Caco-2 (cell line): ENCODE measurements at regions not wholly inside any gene's neighbourhood (a gene's known extent, or its start where the extent isn't known, plus 50 kb on each side); places are given as distances from the start of the nearest gene placed in this dataset.

ENCODE experiments used
- BruUV-seq: library from RNA; stranded (reverse); fragments of 400-500 nt; replicated peaks from 2 replicates; lab custom pipeline; 2021; lab: Mats Ljungman, UMichigan
- CTCF ChIA-PET: fragments of 300-600 bp; sonication (Branson Sonifier 250); formaldehyde crosslinking; loops from one replicate; lab custom pipeline; 2022; ENCODE audit warnings: antibody characterized with exemption; lab: Charles Lee
- POLR2A ChIA-PET: fragments of 300-600 bp; sonication (Branson Sonifier 250); formaldehyde crosslinking; loops from one replicate; lab custom pipeline; 2022; ENCODE audit warnings: antibody characterized with exemption; lab: Charles Lee
- DNase-seq, 2 experiments: peaks; one replicate each; pipeline versions ENCODE4 v3.0.0 to v3.0.0-alpha.2; 2020 to 2022
- H3K27me3 ChIP-seq: replicated peaks from 2 replicates; pipeline ENCODE4 v1.6.0; 2011; ENCODE audit warnings: low read length; ENCODE audit not compliant: control insufficient read depth, insufficient read depth
- H3K36me3 ChIP-seq: 2 replicates; pipeline ENCODE4 v1.5.1; 2011; ENCODE audit warnings: low read length; ENCODE audit not compliant: control insufficient read depth, insufficient read depth
- H3K4me1 ChIP-seq: fragments of 250-450 bp; sonication (Bioruptor Pico); 2 replicates; pipeline ENCODE4 v1.5.1; 2020; ENCODE audit warnings: mild to moderate bottlenecking
- H3K4me3 ChIP-seq: 2 replicates; pipeline ENCODE4 v1.5.1; 2011; ENCODE audit warnings: low read depth, mild to moderate bottlenecking, control low read depth, low read length
- H3K9me3 ChIP-seq: fragments of 250-450 bp; sonication (Bioruptor Pico); 2 replicates; pipeline ENCODE4 v1.5.1; 2020; ENCODE audit warnings: mild to moderate bottlenecking, moderate library complexity
- H3K27ac Mint-ChIP-seq: one replicate; pipeline ENCODE4 v1.8.0; 2022; ENCODE audit warnings: mixed read lengths; ENCODE audit not compliant: unreplicated experiment
- H3K27me3 Mint-ChIP-seq: one replicate; pipeline ENCODE4 v1.8.0; 2022; ENCODE audit warnings: mixed read lengths; ENCODE audit not compliant: insufficient read depth, unreplicated experiment
- H3K36me3 Mint-ChIP-seq: one replicate; pipeline ENCODE4 v1.8.0; 2022; ENCODE audit warnings: mild to moderate bottlenecking, mixed read lengths; ENCODE audit not compliant: insufficient read depth, unreplicated experiment
- H3K4me1 Mint-ChIP-seq: one replicate; pipeline ENCODE4 v1.8.0; 2022; ENCODE audit warnings: low read depth, mixed read lengths; ENCODE audit not compliant: unreplicated experiment
- H3K4me3 Mint-ChIP-seq: one replicate; pipeline ENCODE4 v1.8.0; 2022; ENCODE audit warnings: mild to moderate bottlenecking, moderate library complexity, mixed read lengths; ENCODE audit not compliant: unreplicated experiment
- H3K9me3 Mint-ChIP-seq: one replicate; pipeline ENCODE4 v1.8.0; 2022; ENCODE audit warnings: mixed read lengths; ENCODE audit not compliant: unreplicated experiment
- CTCF ChIP-seq, 2 experiments: fragments of 200-600 bp in 1 of 2; IDR thresholded peaks; 1 replicate in 1 of 2; 2 replicates in 1 of 2; pipeline versions ENCODE4 v1.5.1 to v1.8.0; 2011 to 2022; ENCODE audit warnings: antibody characterized with exemption in 1 of 2, control low read depth in 1 of 2, inconsistent platforms in 1 of 2, low read depth in 1 of 2, low read length in 1 of 2, mild to moderate bottlenecking in 1 of 2, moderate library complexity in 1 of 2; ENCODE audit not compliant: insufficient read depth in 1 of 2, severe bottlenecking in 1 of 2, unreplicated experiment in 1 of 2
- intact Hi-C: fragments of 100-400 bp; cut with micrococcal nuclease; formaldehyde crosslinking; loops from one replicate; pipeline ENCODE4 v1.10.0; 2022; ENCODE audit not compliant: unreplicated experiment

GRCh38 chr15:47586653-47587224, 130.6 kb upstream of the SEMA6D start:
- no peaks in the 10 kb centered on the region for H3K9me3 Mint-ChIP-seq
- H3K36me3 Mint-ChIP-seq, result no peaks in the 10 kb centered on the region
- H3K4me1 ChIP-seq, result no peaks in the 10 kb centered on the region
- ChIA-PET CTCF (no interaction called here), POLR2A (no interaction called here)
- H3K4me1 Mint-ChIP-seq, result no peaks in the 10 kb centered on the region
- no peak for DNase-seq
- no peak overlapping the region for H3K4me3 ChIP-seq
- no peak overlapping the region for H3K4me3 Mint-ChIP-seq
- no peaks in the 10 kb centered on the region for H3K9me3 ChIP-seq
- no peak for TF ChIP-seq CTCF (IDR thresholded peaks at IDR 0.05; ENCODE audit: insufficient read depth in 1 of 2, low read depth in 1 of 2, low read length in 1 of 2, severe bottlenecking in 1 of 2, unreplicated experiment in 1 of 2)
- no peaks in the 10 kb centered on the region for H3K27me3 ChIP-seq
- BruUV-seq, result no TSS peak
- intact Hi-C loops, result no loop called here
- H3K27ac Mint-ChIP-seq, result no peak overlapping the region
- H3K36me3 ChIP-seq, result no peaks in the 10 kb centered on the region
- H3K27me3 Mint-ChIP-seq, result peaks cover 3% of the 10 kb centered on the region

- Mint-ChIP-seq H3K9me3 (no peaks in the 10 kb centered on the region), H3K4me1 (no peaks in the 10 kb centered on the region), H3K27me3 (peaks cover 3% of the 10 kb centered on the region), H3K27ac (no peak overlapping the region), H3K4me3 (no peak overlapping the region), H3K36me3 (no peaks in the 10 kb centered on the region)
- POLR2A ChIA-PET, result no interaction called here
- no peak for DNase-seq
- H3K4me1 ChIP-seq, result no peaks in the 10 kb centered on the region
- no peaks in the 10 kb centered on the region for H3K27me3 ChIP-seq
- no TSS peak for BruUV-seq
- no peaks in the 10 kb centered on the region for H3K36me3 ChIP-seq
- H3K4me3 ChIP-seq, result no peak overlapping the region
- TF ChIP-seq CTCF (IDR thresholded peaks at IDR 0.05; ENCODE audit: insufficient read depth in 1 of 2, low read depth in 1 of 2, low read length in 1 of 2, severe bottlenecking in 1 of 2, unreplicated experiment in 1 of 2), result no peak
- CTCF ChIA-PET, result no interaction called here
- no peaks in the 10 kb centered on the region for H3K9me3 ChIP-seq
- intact Hi-C loops, result no loop called here
Measured at GRCh38 chr15:47587940-47588802, 129.1 kb upstream of the SEMA6D start.

- Mint-ChIP-seq H3K9me3 (no peaks in the 10 kb centered on the region), H3K36me3 (no peaks in the 10 kb centered on the region), H3K4me3 (no peak overlapping the region), H3K27ac (no peak overlapping the region), H3K27me3 (peaks cover 3% of the 10 kb centered on the region), H3K4me1 (no peaks in the 10 kb centered on the region)
- Histone ChIP-seq H3K27me3 (no peaks in the 10 kb centered on the region), H3K4me1 (no peaks in the 10 kb centered on the region), H3K9me3 (no peaks in the 10 kb centered on the region), H3K36me3 (no peaks in the 10 kb centered on the region), H3K4me3 (no peak overlapping the region)
- no peak for TF ChIP-seq CTCF (IDR thresholded peaks at IDR 0.05; ENCODE audit: insufficient read depth in 1 of 2, low read depth in 1 of 2, low read length in 1 of 2, severe bottlenecking in 1 of 2, unreplicated experiment in 1 of 2)
- intact Hi-C loops, result no loop called here
- BruUV-seq, result no TSS peak
- DNase-seq, result no peak
- ChIA-PET POLR2A (no interaction called here), CTCF (no interaction called here)
Measured at GRCh38 chr15:47588958-47589357, 128.3 kb upstream of the SEMA6D start.
